Stimulated activated CD4-positive, alpha-beta T cell treated with anti-CD3 and anti-CD28 coated beads, Interleukin-2, amount 100 ng/mL, for 24 hours (primary cell): ENCODE measurements at regions not wholly inside any gene's neighbourhood (a gene's known extent, or its start where the extent isn't known, plus 50 kb on each side); places are given as distances from the start of the nearest gene placed in this dataset.

ENCODE experiments used
- DNase-seq, 2 donors: peaks; one replicate each; pipeline ENCODE4 v3.0.0-alpha.2; 2020

DNA sequence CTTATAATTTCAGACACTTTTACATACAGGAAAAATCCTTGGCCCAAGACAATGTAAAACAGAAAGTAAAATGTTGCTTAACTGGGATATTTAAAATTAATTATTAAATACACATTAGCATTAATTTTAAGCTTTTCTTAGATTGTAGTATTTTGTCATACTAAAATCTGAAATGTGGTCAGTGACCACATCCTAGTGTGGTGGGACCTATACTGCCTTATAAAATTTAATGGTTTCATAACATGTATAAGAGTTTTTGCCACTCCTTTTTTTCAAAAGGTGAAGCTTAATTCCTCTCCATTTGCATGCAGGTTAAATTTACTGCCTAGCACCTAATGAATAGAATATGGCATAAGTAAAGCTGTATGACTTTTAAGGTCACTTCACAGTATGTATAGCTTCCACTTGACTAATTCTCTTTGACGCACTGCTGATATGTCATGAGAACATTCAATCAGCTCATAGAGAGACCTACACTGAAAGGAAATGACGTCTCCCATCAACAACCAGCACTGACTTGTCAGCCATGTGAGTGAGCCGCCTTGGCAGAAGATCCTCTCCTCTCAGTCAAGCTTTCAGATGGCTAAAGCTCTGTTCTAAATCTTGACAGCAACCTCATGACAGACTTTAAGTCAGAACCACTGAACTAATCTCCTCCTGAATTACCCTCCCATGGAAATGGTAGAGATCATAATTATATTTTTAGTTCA lies 847.8 kb downstream of the SI start:
- DNase-seq: no peak

DNA sequence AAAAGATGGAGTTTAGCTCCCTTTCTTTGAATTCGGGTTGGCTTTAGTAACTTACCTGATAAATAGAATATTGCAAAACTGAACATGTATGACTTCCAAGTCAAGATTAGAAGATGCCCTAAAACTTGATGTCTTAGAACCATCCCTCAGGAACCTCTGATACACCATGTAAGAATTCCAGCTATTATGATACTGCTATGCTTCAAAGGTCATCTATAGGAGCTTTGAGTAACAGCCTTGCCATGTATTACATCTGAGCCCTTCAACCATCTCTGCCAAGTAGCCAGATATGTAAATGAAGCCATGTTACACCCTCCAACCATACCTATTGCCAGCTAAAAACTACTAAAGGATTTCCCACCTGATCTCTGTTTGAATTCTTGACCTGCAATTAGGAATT lies 854.2 kb downstream of the SI start:
- no peak for DNase-seq

DNA sequence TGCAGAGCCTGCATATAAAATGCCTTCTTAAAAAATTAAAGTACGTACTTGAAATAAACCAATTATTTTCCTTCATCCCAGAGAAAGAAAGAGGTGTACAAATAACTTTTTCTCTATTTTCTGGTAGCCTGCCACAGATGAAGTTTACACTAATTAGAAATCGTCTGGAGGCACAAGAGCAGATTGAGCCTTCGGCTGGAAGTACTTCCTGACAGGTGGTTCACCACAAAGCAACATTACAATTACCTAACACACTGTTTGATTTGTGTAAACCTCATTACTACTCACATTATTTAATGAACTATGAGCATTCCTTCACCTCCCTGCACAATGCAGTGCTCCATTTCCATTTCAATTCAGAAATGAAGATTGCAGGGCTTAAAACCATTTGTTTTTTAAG lies 856.1 kb downstream of the SI start:
- DNase-seq: no peak

DNA sequence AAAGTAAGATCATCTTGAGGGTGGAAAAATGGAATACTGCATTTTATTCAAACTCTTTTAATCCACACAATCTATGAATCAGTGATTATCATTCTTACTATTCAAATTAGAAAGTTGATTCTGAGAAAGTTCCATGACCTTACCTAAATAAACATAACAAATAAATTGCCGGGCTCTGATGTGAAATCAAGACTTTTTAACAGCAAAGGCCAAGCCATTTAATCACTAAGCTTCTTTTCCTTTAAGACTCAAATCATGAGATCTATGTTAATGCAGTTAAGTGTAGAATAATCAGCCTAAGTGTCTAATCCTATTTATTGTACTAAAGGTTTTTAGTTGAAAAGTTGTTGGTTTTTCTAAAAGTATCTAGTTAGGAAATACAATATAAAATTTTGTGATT lies 857.0 kb downstream of the SI start:
- no peak for DNase-seq

DNA sequence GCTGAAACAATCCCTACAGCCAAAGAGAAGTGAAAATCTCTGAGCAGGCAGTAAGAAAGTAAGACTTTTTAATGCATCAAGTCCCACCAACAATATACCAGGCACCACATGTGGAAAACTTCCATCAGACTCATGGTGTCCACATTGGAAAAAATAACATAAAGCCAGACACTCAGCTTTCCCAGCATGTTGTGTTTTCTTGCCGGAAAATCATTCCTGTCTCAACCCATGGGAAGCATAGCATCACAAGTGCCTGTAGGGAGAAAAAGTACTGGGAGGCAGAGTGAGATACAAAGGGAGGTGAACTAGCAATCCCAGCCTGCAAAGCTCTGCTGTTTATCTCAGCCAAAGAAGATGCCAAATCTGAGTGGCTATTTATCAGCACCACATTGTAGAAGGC lies 868.9 kb downstream of the SI start:
- no peak for DNase-seq

DNA sequence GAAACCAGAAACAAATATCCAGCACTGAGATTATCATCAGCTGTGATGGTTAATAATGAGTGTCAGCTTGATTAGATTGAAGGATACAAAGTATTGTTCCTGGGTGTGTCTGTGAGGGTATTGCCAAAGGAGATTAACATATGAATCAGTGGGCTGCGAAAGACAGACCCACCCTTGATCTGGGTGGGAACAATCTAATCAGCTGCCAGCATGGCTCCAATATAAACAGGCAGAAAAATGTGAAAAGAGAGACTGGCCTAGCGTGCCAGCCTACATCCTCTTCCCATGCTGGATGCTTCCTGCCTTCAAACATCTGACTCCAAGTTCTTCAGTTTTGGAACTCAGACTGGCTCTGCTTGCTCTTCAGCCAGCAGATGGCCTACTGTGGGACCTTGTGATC lies 869.5 kb downstream of the SI start:
- DNase-seq: no peak

DNA sequence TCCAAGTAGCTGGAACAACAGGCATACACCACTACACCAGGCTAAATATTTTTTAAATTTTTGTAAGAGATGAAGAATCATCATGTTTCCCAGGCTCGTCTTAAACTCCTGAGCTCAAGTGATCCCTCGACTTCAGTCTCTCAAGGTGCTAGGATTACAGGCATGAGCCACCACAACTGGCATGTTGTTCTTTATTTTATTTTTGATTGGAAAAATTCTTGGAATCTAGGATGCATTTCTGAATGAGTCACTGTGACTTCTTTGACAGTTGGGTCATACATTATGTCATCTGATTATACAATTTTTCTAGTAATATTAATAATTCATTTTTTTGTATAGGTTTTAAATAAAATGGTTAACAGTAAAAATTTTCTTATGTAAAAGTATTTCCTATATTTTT lies 870.2 kb downstream of the SI start:
- no peak for DNase-seq

DNA sequence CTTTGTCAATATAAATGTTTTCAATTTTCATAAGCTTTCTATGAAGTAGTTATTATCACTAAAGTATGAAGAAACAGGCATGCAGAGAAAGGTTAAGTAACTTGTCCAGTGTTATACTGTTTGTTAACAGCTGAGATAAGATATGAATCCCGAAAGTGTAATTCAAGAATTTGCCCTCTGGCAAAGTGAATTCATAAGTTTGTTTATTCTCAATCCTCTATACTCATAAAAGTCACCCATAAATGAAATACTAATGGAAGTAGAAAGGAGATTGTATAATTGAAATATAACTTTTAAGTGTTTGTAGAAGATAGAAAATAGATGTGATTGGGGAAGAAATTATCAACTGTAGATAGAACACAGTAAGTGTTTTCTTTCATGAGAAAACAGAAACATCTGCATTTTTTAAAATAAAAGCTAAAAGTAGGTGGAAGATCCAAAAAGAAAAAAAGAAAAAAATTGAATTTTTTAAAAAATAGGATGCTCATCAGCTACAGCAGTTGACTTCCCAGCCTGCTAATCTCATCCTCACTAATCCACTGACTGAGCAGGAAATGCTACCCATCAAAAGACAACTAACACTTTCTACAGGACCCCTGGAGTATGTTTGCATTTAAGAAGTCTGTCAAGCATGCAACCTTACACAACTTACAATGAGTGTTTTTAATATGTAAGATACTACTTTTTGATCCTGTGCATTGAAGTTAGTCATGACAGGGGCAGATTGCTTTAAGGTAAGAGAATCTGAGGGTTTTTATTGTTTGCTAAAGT lies 878.1 kb downstream of the SI start:
- DNase-seq: no peak

DNA sequence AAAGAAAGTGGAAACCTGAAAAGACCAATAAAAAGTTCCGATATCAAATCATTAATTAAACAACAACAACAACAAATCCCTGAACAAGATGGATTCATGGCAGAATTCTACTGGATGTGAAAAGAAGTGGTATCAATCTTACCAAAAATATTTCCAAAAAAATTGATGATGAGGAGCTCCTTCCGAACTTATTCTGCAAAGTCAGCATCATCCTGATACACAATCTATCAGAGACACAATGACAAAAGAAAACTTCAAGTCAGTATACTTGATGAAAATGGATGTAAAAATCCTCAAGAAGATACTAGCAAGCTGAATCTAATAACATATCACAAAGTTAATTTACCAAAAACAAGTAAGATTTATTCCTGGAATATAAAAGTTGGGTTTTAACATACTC lies 881.8 kb downstream of the SI start:
- no peak for DNase-seq

DNA sequence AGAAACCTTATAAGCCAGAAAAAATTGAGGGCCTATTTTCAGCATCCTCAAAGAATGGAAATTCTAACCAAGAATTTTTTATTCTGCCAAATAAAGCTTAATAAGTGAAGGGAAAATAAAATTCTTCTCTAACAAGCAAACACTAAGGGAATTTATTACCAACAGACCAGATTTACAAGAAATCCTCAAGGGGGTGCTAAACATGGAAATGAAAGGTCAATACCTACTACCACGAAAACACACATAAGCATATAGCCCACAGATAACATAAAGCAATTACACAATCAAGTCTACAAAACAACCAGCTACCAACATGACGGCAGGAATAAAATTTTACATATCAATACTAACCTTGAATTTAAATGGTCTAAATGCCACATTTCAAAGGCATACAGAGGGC lies 883.5 kb downstream of the SI start:
- DNase-seq: no peak

DNA sequence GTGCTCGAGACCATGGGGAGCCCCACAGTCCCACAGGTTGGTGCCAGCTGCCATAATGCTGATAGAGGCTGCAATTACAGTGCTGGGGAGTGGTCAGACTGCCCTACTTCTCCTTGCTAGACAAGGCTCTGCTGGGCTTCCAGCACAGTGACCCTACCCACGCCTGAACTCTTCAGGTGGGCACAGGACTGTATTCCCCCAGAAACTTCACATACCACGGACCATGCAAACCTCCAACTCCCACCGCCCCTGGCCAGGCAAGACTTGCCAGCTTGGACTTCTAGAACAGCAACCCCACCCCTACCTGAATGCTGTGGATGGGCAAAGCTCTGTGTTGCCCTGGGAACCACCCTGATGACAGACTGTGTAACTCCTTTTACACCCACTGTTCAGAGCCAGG lies 885.3 kb downstream of the SI start:
- no peak for DNase-seq

DNA sequence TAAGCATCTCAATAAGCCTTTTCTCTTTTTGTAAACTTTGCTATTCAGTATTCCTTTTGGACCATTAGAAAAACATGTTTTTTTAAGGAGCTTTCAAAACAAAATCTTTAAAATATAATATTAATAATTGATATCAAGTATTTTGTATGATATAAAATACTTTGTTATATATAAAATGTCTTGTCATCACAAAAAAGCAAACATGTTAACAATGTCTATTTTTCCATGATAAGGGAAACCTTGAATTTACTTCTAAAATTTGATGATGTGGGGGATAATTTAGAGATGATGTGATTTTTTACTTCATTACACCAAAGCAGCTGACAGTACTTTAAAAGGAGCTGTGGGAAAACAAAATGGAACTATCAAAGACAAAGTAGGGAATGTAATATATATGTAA lies 887.7 kb downstream of the SI start:
- no peak for DNase-seq

DNA sequence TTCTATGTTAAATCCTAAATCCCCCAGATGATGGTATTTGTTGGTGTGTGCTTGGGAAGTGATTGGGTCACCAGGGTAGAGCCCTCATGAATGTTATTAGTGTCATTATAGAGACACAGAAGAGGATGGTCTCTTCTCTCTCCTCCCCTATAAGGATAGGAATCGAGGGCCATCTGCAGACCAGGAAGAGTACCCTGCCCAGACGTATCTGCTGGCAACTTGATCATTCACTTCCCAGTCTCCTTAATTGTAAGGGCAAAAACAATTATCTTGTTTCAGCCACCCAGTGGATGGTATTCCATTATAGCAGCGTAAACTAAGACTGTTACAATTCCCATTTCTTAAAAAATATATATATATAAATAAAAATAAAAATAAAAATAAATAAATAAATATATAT lies 892.2 kb downstream of the SI start:
- no peak for DNase-seq

DNA sequence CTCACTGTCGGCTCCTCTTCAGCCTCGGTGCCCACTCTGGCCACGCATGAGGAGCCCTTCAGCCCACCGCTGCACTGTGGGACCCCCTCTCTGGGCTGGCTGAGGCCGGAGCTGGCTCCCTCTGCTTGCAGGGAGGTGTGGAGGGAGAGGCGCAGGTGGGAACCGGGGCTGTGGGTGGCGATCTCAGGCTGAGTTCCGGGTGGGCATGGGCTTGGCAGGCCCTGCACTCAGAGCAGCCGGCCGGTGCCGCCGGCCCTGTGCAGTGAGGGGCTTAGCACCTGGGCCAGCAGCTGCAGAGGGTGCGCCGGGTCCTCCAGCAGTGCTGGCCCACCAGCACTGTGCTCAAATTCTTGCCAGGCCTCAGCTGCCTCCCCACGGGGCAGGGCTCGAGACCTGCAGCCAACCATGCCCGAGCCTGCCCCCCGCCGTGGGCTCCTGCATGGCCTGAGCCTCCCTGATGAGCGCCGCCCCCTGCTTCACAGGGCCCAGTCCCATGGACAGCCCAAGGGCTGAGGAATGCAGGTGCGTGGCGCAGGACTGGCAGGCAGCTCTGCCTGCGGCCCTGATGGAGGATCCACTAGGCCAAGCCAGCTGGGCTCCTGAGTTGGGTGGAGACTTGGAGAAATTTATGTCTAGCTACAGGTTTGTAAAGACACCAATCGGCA lies 899.1 kb downstream of the SI start:
- DNase-seq: no peak

DNA sequence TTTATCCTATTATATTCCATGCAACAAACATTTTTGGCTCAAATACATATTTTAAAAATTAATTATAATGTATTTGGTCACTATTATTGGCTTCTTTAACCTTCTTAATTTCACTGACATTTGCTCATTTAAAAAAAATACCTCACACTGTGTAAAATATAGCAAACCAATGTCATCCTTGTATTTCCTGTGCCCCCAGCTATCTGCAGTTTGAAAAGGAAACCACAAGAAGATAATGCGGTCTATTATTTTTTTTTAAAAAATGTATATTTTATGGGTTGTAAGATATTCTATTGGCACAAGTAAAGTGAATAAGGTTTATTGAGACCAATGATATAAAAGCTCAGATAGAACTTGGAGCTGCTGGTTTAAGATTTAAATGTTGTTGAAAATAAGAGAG lies 904.2 kb downstream of the SI start:
- no peak for DNase-seq

DNA sequence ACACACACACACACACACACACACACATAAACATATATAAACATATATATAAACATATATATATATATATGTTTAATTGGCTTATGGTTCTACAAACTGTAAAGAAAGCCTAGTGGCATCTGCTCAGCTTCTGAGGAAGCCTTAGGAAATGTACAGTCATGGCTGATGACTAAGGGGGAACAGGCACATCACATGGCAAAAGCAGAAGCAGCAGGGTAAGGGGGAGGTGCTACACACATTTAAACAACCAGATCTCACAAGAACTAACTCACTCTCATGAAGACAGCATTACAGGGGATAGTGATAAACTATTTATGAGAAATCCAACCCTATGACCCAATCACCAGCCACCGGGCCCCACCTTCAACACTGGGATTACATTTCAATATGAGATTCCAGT lies 922.9 kb downstream of the SI start:
- no peak for DNase-seq

DNA sequence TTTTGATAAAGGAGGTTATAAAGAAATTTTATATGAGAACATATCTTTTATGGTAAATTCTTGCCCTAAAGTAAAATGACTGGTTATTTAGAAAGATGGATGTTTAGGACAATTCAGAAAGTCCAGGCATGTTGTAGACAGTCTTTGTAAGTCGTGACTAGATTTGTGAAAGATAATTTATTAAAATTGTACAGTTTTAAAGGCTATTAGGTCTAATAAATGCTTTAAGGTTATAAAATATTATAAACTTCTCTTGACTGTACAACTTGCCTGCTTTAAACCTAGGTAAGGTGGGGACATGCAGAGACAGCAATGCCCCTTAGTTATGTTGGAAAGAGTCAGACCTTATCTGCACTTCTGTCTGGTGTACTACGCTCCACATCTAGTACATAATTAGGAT lies 933.5 kb downstream of the SI start:
- DNase-seq: no peak

DNA sequence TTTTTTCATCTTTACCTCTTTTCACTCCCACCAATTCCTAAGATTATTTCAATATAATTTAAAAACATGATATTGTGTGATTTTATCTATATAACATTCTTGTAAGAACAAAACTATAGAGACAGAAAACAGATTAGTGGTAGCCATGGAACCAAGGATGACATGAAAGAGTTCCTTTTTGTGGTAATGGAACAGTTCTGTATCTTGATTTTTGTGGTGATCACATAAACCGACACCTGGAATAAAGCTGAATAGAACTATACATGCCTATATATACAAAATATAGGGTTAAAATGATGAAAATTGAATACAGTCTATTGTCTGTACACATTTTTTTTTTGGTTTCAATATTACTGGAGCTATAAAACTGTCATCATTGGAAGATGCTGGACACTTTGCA lies 945.4 kb downstream of the SI start:
- DNase-seq: no peak

DNA sequence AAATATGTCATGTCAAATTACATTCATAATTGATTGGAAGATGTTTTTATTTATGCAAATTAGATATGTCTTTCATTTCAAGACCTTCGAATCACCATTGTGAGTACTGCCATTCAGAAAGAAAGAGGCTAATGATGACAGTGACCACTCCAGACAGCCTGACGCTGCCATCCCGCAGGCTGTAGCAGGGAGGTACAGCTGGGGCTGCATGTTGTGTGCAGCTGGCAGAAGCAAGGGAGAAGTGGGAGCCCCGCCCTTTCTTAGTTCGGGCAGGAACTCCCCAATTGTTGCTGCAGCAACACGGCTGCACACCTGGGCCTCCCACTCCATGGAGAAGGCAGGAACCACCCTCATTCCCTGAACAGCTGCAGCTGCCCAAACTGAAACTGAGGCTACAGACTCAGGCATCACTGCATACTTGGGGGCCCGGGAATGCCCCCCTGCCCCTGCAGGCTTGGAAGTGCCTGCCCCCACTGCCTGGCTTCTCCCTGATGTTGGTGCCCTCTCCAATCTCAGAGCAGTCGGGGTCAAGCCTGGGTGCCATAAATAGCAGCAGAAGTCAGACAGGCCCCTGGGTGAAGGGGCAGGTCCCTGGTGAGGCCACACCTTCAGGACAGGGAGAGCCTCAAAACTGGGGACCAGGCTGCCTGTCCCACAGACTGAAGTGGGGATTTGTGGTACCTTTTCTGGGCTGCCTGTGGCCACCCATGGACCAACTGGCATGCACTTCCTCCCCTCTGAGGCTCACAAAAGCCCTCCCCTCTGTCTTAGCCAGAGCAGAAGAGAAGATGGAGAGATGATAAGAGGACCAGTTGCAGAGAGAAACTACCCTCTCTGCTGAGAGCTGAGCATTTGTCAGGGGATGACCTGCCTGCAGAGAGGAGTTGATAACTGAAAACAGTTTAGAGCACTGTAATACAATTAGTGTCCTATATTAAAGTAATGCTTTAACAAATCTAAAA lies 964.6 kb downstream of the SI start:
- no peak for DNase-seq

DNA sequence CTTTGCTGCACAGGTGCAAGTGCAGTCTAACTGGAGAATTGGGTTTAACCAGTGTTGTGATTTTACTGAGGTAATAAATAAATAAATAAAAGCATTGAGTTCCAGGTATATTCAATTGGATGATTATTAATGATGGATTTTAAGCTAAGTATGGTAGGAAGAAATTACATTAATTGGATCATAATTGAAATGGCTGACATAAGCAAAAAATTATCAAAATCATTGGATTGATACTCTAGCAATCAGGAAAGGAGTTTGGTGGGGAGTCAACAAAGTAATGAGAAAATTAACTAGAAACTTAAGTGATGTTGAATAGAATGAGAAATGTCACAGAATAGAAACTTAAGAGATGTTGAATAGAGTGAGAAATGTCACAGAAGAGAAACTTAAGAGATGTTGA lies 981.9 kb downstream of the SI start:
- no peak for DNase-seq

DNA sequence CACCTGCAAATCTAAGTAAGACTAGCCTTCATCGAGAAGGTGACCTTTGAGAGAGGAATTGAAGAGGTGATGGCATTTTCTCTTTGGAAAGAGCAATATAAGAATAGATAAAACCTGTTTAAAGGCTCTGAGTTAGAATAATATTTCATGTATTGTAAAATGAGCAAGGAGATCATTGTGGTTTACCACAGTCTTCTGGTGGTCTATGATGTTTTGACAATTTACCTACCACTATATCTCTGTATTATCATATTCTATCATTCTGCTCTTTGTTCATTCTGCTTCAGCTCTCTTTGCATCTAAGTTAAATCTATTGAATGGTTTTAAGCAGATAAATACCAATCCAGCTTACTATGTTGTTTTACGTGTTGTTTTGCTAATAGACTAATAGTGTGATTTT lies 982.3 kb downstream of the SI start:
- no peak for DNase-seq

DNA sequence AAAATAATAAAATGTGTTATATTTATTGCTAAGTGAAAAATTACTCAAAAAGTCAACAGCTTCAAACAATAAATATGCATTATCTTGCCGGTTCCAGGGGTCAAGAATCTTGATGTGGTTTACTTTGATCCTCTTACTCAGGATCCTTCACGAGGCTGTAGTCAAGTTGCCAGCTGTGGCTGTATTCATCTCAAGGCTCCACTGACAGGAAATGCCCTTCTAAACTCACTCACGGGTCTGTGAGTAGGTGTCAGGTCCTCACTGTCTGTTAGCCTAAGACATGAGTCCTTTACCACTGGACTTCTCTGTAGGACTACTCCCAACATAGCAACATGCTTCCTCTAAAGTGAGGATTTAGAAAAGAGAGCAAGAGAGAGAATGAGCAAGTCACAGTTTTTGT lies 983.0 kb downstream of the SI start:
- no peak for DNase-seq

DNA sequence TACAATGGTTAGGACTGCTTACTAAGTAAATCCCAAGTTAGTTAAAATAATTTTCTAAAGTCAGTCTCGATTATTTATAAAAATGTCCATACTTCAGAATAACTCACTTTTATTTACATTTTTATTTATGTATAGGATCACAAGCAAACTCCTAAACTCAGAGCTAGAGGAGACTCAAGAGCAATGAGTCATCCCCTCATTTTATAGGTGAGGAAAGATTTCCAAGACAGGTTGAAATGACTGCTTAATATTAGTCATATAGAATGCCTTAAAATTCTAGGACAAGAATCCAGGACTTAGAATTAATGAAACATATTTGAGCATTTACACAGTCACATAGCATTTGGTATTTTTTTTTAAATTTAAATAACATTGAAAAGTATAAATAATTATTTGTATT lies 983.8 kb downstream of the SI start:
- DNase-seq: no peak
